ENCODE measurements at regions not wholly inside any gene's neighbourhood (a gene's known extent, or its start where the extent isn't known, plus 50 kb on each side); places are given as distances from the start of the nearest gene placed in this dataset.

DNA sequence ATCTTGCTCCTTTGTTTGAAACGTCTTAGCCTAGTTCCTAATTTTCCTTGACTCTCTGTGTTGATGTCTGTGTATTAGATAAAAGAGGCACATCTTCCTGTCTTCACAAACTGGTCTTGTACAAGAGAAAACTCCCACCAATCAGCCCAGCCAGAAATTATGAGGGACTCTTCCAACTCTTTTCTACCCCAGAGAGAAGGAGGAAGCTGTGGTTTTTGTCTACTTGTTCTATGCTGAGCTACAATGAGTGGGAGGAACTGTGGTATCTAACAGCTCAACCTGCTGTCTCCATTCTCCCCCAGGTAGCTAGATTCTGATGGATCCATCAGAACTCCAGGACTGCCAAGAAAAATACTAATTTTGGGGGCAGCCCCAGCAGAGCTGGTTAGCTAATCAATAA, 392.5 kb downstream of the HS3ST3B1 start:
- H3K9ac ChIP-seq = no peak overlapping the region
- peaks cover 5% of the 10 kb centered on the region for H3K4me1 ChIP-seq
- no peak for DNase-seq (ENCODE audit: low spot score)
- H3F3A ChIP-seq (ENCODE audit: low read depth) = peaks cover 3% of the 10 kb centered on the region
- H3K9me3 ChIP-seq (ENCODE audit: low read depth) = peaks cover 8% of the 10 kb centered on the region
- no peaks in the 10 kb centered on the region for H4K20me1 ChIP-seq (ENCODE audit: low read depth)
- no peak overlapping the region for H3K27ac ChIP-seq
- H2AFZ ChIP-seq (replicated peaks) = no peak overlapping the region
- Mint-ChIP-seq H3K4me3 (no peak overlapping the region), H3K4me1 (no peaks in the 10 kb centered on the region), H3K27me3 (ENCODE audit: insufficient read depth, low read depth) (peaks cover 3% of the 10 kb centered on the region), H3K27ac (no peak overlapping the region), H3K9me3 (peaks cover 32% of the 10 kb centered on the region), H3K36me3 (peaks cover 2% of the 10 kb centered on the region)
- no peaks in the 10 kb centered on the region for H3K27me3 ChIP-seq
- TF ChIP-seq EZH2phosphoT487 (IDR thresholded peaks at IDR 0.05) (no peak), EZH2 (IDR thresholded peaks at IDR 0.05) (no peak)
- no peak overlapping the region for H3K4me3 ChIP-seq
- H3K36me3 ChIP-seq = peaks cover 4% of the 10 kb centered on the region
- H3K79me2 ChIP-seq (ENCODE audit: low read depth) = no peaks in the 10 kb centered on the region
- H3K4me2 ChIP-seq = no peak overlapping the region

DNA sequence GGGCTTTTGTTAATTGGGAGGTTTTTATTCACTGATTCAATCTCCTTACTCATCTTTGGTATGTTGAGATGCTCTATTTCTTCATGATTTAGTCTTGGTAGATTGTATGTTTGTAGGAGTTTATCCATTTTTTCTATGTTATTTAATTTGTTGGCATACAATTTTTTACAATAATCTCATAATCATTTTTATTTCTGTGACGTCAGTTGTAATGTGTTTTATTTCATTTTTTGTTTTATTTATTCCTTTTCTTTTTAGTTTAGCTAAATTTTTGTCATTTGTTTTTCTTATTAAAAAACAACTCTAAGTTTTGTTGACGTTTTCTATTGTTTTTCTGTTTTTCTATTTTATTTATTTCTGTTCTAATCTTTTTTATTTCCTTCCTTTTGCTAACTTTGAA, 389.8 kb downstream of the HS3ST3B1 start:
- H3K9ac ChIP-seq = no peak overlapping the region
- peaks cover 2% of the 10 kb centered on the region for H3K36me3 Mint-ChIP-seq
- H3K27ac Mint-ChIP-seq = no peak overlapping the region
- H3K4me2 ChIP-seq = no peak overlapping the region
- TF ChIP-seq, protein P1, sequence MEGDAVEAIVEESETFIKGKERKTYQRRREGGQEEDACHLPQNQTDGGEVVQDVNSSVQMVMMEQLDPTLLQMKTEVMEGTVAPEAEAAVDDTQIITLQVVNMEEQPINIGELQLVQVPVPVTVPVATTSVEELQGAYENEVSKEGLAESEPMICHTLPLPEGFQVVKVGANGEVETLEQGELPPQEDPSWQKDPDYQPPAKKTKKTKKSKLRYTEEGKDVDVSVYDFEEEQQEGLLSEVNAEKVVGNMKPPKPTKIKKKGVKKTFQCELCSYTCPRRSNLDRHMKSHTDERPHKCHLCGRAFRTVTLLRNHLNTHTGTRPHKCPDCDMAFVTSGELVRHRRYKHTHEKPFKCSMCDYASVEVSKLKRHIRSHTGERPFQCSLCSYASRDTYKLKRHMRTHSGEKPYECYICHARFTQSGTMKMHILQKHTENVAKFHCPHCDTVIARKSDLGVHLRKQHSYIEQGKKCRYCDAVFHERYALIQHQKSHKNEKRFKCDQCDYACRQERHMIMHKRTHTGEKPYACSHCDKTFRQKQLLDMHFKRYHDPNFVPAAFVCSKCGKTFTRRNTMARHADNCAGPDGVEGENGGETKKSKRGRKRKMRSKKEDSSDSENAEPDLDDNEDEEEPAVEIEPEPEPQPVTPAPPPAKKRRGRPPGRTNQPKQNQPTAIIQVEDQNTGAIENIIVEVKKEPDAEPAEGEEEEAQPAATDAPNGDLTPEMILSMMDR (IDR thresholded peaks at IDR 0.05) = no peak
- no peak for TF ChIP-seq EZH2phosphoT487 (IDR thresholded peaks at IDR 0.05)
- no peak for TF ChIP-seq EZH2 (IDR thresholded peaks at IDR 0.05)
- H3F3A ChIP-seq (ENCODE audit: low read depth) = no peaks in the 10 kb centered on the region
- no peak overlapping the region for H3K4me3 ChIP-seq
- H3K27me3 ChIP-seq = no peaks in the 10 kb centered on the region
- H4K20me1 ChIP-seq (ENCODE audit: low read depth) = no peaks in the 10 kb centered on the region
- H3K27me3 Mint-ChIP-seq (ENCODE audit: insufficient read depth, low read depth) = no peaks in the 10 kb centered on the region
- H3K36me3 ChIP-seq = peaks cover 4% of the 10 kb centered on the region
- no peak overlapping the region for H3K27ac ChIP-seq
- no peak for DNase-seq (ENCODE audit: low spot score)
- no peak overlapping the region for H2AFZ ChIP-seq (replicated peaks)
- no peaks in the 10 kb centered on the region for H3K79me2 ChIP-seq (ENCODE audit: low read depth)
- peaks cover 8% of the 10 kb centered on the region for H3K9me3 ChIP-seq (ENCODE audit: low read depth)
- no peak overlapping the region for H3K4me3 Mint-ChIP-seq
- H3K9me3 Mint-ChIP-seq = peaks cover 38% of the 10 kb centered on the region
- no peaks in the 10 kb centered on the region for H3K4me1 Mint-ChIP-seq
- H3K4me1 ChIP-seq = no peaks in the 10 kb centered on the region

DNA sequence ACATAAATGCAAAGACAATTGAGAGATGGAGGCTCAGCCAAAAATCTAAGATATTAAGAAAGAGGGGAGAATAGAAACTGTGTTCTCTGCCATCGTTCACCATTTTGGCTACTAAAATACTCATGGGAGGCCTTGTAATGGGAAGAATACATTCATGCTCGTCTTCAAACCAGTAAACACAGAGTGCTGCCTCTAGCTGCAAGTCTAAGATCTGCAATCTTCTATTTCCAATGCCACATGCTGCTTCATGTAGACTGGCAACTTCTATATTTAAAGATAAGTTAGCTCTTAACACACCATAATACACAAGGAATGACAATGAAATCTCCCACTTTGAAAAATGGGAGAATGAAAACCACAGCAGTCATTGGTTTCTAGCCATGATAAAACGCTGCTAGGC, 387.3 kb downstream of the HS3ST3B1 start:
- Histone ChIP-seq H3K4me2 (no peak overlapping the region), H3K4me3 (no peak overlapping the region), H4K20me1 (ENCODE audit: low read depth) (no peaks in the 10 kb centered on the region), H3K9me3 (ENCODE audit: low read depth) (peaks cover 8% of the 10 kb centered on the region), H3K36me3 (peaks cover 4% of the 10 kb centered on the region), H3K27ac (no peak overlapping the region), H3K27me3 (no peaks in the 10 kb centered on the region), H3K4me1 (no peaks in the 10 kb centered on the region), H3K9ac (no peak overlapping the region), H3K79me2 (ENCODE audit: low read depth) (no peaks in the 10 kb centered on the region), H2AFZ (replicated peaks) (no peak overlapping the region), H3F3A (ENCODE audit: low read depth) (no peaks in the 10 kb centered on the region)
- no peak overlapping the region for H3K27ac Mint-ChIP-seq
- H3K27me3 Mint-ChIP-seq (ENCODE audit: insufficient read depth, low read depth) = no peaks in the 10 kb centered on the region
- TF ChIP-seq EZH2phosphoT487 (IDR thresholded peaks at IDR 0.05) = no peak
- no peak for TF ChIP-seq EZH2 (IDR thresholded peaks at IDR 0.05)
- TF ChIP-seq, protein P1 (IDR thresholded peaks at IDR 0.05) = peak; percentile 16
- peaks cover 2% of the 10 kb centered on the region for H3K36me3 Mint-ChIP-seq
- no peaks in the 10 kb centered on the region for H3K4me1 Mint-ChIP-seq
- no peak overlapping the region for H3K4me3 Mint-ChIP-seq
- H3K9me3 Mint-ChIP-seq = peaks cover 34% of the 10 kb centered on the region
- no peak for DNase-seq (ENCODE audit: low spot score)

DNA sequence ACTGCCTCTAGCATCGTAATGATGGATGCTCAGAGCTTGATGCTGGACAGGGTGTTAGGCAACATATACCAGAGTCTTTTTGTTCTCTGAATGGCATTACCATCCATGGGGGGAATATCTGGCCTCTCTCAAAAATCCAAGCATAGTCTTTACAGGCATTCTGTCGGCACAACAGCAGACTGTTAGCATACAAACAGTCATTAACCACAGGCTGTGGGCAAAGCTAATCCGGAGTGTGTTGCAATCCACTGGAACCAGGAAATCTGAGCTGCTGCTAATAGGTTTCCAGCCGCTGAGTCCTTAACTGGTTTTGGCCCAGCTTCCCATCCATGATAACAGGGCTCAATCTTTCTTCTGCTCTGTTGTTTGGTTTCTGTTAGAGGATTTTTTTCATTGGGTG, 371.9 kb downstream of the HS3ST3B1 start:
- no peaks in the 10 kb centered on the region for H3K36me3 ChIP-seq
- no peaks in the 10 kb centered on the region for H3K79me2 ChIP-seq (ENCODE audit: low read depth)
- H3K36me3 Mint-ChIP-seq = no peaks in the 10 kb centered on the region
- peak; percentile 49 for DNase-seq (ENCODE audit: low spot score)
- no peaks in the 10 kb centered on the region for H3K4me1 Mint-ChIP-seq
- no peak overlapping the region for H3K4me2 ChIP-seq
- H4K20me1 ChIP-seq (ENCODE audit: low read depth) = no peaks in the 10 kb centered on the region
- peaks cover 8% of the 10 kb centered on the region for H3K9me3 Mint-ChIP-seq
- H3F3A ChIP-seq (ENCODE audit: low read depth) = no peaks in the 10 kb centered on the region
- no peak overlapping the region for H3K27ac ChIP-seq
- no peak overlapping the region for H3K9ac ChIP-seq
- H3K27me3 Mint-ChIP-seq (ENCODE audit: insufficient read depth, low read depth) = peaks cover 1% of the 10 kb centered on the region
- peaks cover 14% of the 10 kb centered on the region for H3K4me1 ChIP-seq
- TF ChIP-seq, protein P1 (IDR thresholded peaks at IDR 0.05) = no peak
- TF ChIP-seq EZH2 (IDR thresholded peaks at IDR 0.05) (no peak), EZH2phosphoT487 (IDR thresholded peaks at IDR 0.05) (no peak)
- no peak overlapping the region for H2AFZ ChIP-seq (replicated peaks)
- no peak overlapping the region for H3K4me3 Mint-ChIP-seq
- no peak overlapping the region for H3K4me3 ChIP-seq
- H3K27me3 ChIP-seq = no peaks in the 10 kb centered on the region
- H3K9me3 ChIP-seq (ENCODE audit: low read depth) = no peaks in the 10 kb centered on the region
- no peak overlapping the region for H3K27ac Mint-ChIP-seq
